K562 (cell line): ENCODE measurements at regions not wholly inside any gene's neighbourhood (a gene's known extent, or its start where the extent isn't known, plus 50 kb on each side); places are given as distances from the start of the nearest gene placed in this dataset.

Experiments used
- ATAC-seq: fragments of 200-7000 bp; cut with Tn5 transposase; 3 replicates; pipeline ENCODE4 v1.9.1; 2020; ENCODE audit warnings: moderate library complexity
- BruUV-seq: library from RNA; stranded (reverse); fragments of 400-500 nt; replicated peaks from 2 replicates; lab custom pipeline; 2021; lab: Mats Ljungman, UMichigan
- CTCF ChIA-PET: fragments of 300-600 bp; formaldehyde crosslinking; extraction: SDS; loops from one replicate; lab custom pipeline; 2021; ENCODE audit warnings: low intra/inter-chr PET ratio; lab: Yijun Ruan, JAX
- POLR2A ChIA-PET: fragments of 300-600, 350-650 bp; sonication (Branson Sonifier 250); formaldehyde crosslinking; extraction: SDS; loops from one replicate; lab custom pipeline; 2021; ENCODE audit warnings: antibody characterized with exemption, inconsistent platforms; lab: Yijun Ruan, JAX
- DNase-seq, 4 experiments: peaks; one replicate each; pipeline versions ENCODE4 v3.0.0 to v3.0.0-alpha.2; 2011 to 2018; ENCODE audit warnings: low spot score in 3 of 4, mixed read lengths in 3 of 4; ENCODE audit errors: extremely low read depth in 1 of 4
- FAIRE-seq: peaks from 2 replicates; lab custom pipeline; 2011; peaks lifted over from hg19 to GRCh38; lab: Jason Lieb, UNC
- H2AFZ ChIP-seq: 2 replicates; pipeline ENCODE4 v1.6.0; 2011; ENCODE audit warnings: low read depth, low read length, control low read depth, inconsistent platforms
- H3K27ac ChIP-seq: fragments of 200-600 bp; 3 replicates; pipeline ENCODE4 v1.8.0; 2011; ENCODE audit warnings: low read depth, mild to moderate bottlenecking, control low read depth, inconsistent platforms, low read length, moderate library complexity, mixed read lengths; ENCODE audit errors: extremely low read depth
- H3K27me3 ChIP-seq, 2 experiments: fragments of 300-600 bp in 1 of 2; 2 replicates in 1 of 2; 3 replicates in 1 of 2; pipeline versions ENCODE4 v1.6.0 to v1.8.0; 2011; ENCODE audit warnings: inconsistent platforms in 2 of 2, low read length in 2 of 2, mild to moderate bottlenecking in 1 of 2, mixed read lengths in 1 of 2, moderate library complexity in 1 of 2; ENCODE audit not compliant: control insufficient read depth in 2 of 2, insufficient read depth in 2 of 2
- H3K36me3 ChIP-seq: fragments of 300-600 bp; 3 replicates; pipeline ENCODE4 v1.8.0; 2011; ENCODE audit warnings: mild to moderate bottlenecking, low read length, inconsistent platforms; ENCODE audit not compliant: control insufficient read depth, insufficient read depth
- H3K4me1 ChIP-seq, 2 experiments: fragments of 200-600 bp in 1 of 2; replicated peaks in 1 of 2; 2 replicates in 1 of 2; 3 replicates in 1 of 2; pipeline versions ENCODE4 v1.5.1 to v1.8.0; 2011; ENCODE audit warnings: inconsistent platforms in 2 of 2, low read length in 2 of 2, mild to moderate bottlenecking in 1 of 2, mixed read lengths in 1 of 2, moderate library complexity in 1 of 2; ENCODE audit not compliant: control insufficient read depth in 2 of 2, insufficient read depth in 2 of 2
- H3K4me2 ChIP-seq: 2 replicates; pipeline ENCODE4 v1.6.1; 2011; ENCODE audit warnings: low read length, control low read depth, inconsistent platforms, mixed read lengths; ENCODE audit not compliant: insufficient read depth
- H3K4me3 ChIP-seq: fragments of 200-600 bp; sonication (generic), shearing (Covaris generic); 2 replicates; pipeline ENCODE4 v1.5.1; 2016; ENCODE audit warnings: control low read depth, inconsistent platforms
- H3K79me2 ChIP-seq: fragments of 200-600 bp; 3 replicates; pipeline ENCODE4 v1.8.0; 2011; ENCODE audit warnings: low read length, inconsistent platforms; ENCODE audit not compliant: control insufficient read depth, insufficient read depth
- H3K9ac ChIP-seq, 2 experiments: 2 replicates each; pipeline versions ENCODE4 v1.6.0 to v1.6.1; 2011; ENCODE audit warnings: low read depth in 2 of 2, low read length in 2 of 2, control low read depth in 1 of 2, inconsistent platforms in 1 of 2, mild to moderate bottlenecking in 1 of 2, mixed read lengths in 1 of 2; ENCODE audit not compliant: insufficient read depth in 1 of 2
- H3K9me1 ChIP-seq: one replicate; pipeline ENCODE4 v1.6.0; 2011; ENCODE audit warnings: inconsistent platforms, mild to moderate bottlenecking, low read length, moderate library complexity; ENCODE audit not compliant: control insufficient read depth, insufficient read depth
- H3K9me3 ChIP-seq: replicated peaks from 2 replicates; pipeline ENCODE4 v1.5.1; 2011; ENCODE audit warnings: low read depth, low read length, inconsistent platforms; ENCODE audit not compliant: control insufficient read depth, insufficient read depth
- H4K20me1 ChIP-seq: replicated peaks from 2 replicates; pipeline ENCODE4 v1.6.1; 2011; ENCODE audit warnings: low read length, inconsistent platforms, mixed read lengths; ENCODE audit not compliant: control insufficient read depth, insufficient read depth
- AFF4 ChIP-seq: sonication (generic); formaldehyde crosslinking; IDR thresholded peaks from 2 replicates; pipeline ENCODE4 v1.8.0; 2023; ENCODE audit warnings: mild to moderate bottlenecking, missing genetic modification reagents
- CCNT2 ChIP-seq: IDR thresholded peaks from 2 replicates; pipeline ENCODE4 v1.6.1; 2011; ENCODE audit warnings: borderline replicate concordance, low read depth, mild to moderate bottlenecking, moderate library complexity, mixed read lengths, low read length; ENCODE audit not compliant: insufficient read length; ENCODE audit errors: extremely low read depth
- GTF2F1 ChIP-seq: IDR thresholded peaks from 2 replicates; pipeline ENCODE4 v1.6.1; 2011; ENCODE audit warnings: low read depth, low read length, improper control_type of control experiment
- HMG20A ChIP-seq: fragments of 450-650 bp; formaldehyde crosslinking; conservative IDR thresholded peaks from 2 replicates; pipeline ENCODE4 v1.4.0; 2020; ENCODE audit warnings: mild to moderate bottlenecking, mixed read lengths
- JUND ChIP-seq, 2 experiments: IDR thresholded peaks; 2 replicates in 1 of 2; 3 replicates in 1 of 2; pipeline ENCODE4 v1.6.1; 2011; ENCODE audit warnings: borderline replicate concordance in 2 of 2, low read depth in 2 of 2, low read length in 2 of 2, improper control_type of control experiment in 1 of 2, missing biosample characterization in 1 of 2, missing genetic modification characterization in 1 of 2, missing genetic modification reagents in 1 of 2
- KDM1A ChIP-seq, 2 experiments: fragments of 450-650 bp; IDR thresholded peaks; 2 replicates each; pipeline ENCODE4 v1.6.1; 2016; ENCODE audit warnings: mild to moderate bottlenecking in 2 of 2
- MYC ChIP-seq, 2 experiments: fragments of 250-450 bp in 1 of 2; sonication (Bioruptor Pico) in 1 of 2; IDR thresholded peaks; 2 replicates each; pipeline versions ENCODE4 v1.5.1 to v1.6.1; 2012 to 2021; ENCODE audit warnings: low read depth in 2 of 2, borderline replicate concordance in 1 of 2, improper control_type of control experiment in 1 of 2, low read length in 1 of 2, mild to moderate bottlenecking in 1 of 2, moderate library complexity in 1 of 2
- NCOA1 ChIP-seq: fragments of 450-650 bp; IDR thresholded peaks from 2 replicates; pipeline ENCODE4 v1.6.1; 2016; ENCODE audit warnings: low read depth
- NCOA4 ChIP-seq: fragments of 450-650 bp; IDR thresholded peaks from 2 replicates; pipeline ENCODE4 v1.6.1; 2018; ENCODE audit warnings: mild to moderate bottlenecking; ENCODE audit not compliant: partially characterized antibody
- NR2F6 ChIP-seq: fragments of 450-650 bp; formaldehyde crosslinking; IDR thresholded peaks from 2 replicates; pipeline ENCODE4 v1.4.0; 2020; ENCODE audit warnings: mild to moderate bottlenecking
- NRF1 ChIP-seq, 2 experiments: fragments of 450-650 bp; IDR thresholded peaks in 1 of 2; conservative IDR thresholded peaks in 1 of 2; 2 replicates each; pipeline ENCODE4 v1.6.1; 2014; ENCODE audit warnings: mild to moderate bottlenecking in 2 of 2
- SRF ChIP-seq, 2 experiments: fragments of 250-450, 450-650 bp in 1 of 2; sonication (Bioruptor Pico) in 1 of 2; sonication (generic) in 1 of 2; formaldehyde crosslinking; IDR thresholded peaks; 2 replicates each; pipeline versions ENCODE4 v1.5.0 to v1.5.1; 2020 to 2022; ENCODE audit warnings: mild to moderate bottlenecking in 1 of 2, missing genetic modification reagents in 1 of 2
- ZNF518B ChIP-seq: fragments of 250-450 bp; sonication (Bioruptor Pico); IDR thresholded peaks from 2 replicates; pipeline ENCODE4 v1.5.0; 2021; ENCODE audit warnings: mild to moderate bottlenecking, moderate library complexity
- ZNF830 ChIP-seq: fragments of 250-450 bp; sonication (Bioruptor Pico); IDR thresholded peaks from 2 replicates; pipeline ENCODE4 v1.5.0; 2021; ENCODE audit warnings: mild to moderate bottlenecking
- WGBS: fragments of 100-300 bp; shearing (Covaris generic); methylation state at CpG from one replicate; pipeline ENCODE4 v1.1.6; 2016; ENCODE audit warnings: low coverage, mixed read lengths; ENCODE audit not compliant: insufficient coverage; ENCODE audit errors: missing lambda C conversion rate; 5-methylcytosine and 5-hydroxymethylcytosine counted together
- in situ Hi-C: fragments of 300-500 bp; cut with MboI; formaldehyde crosslinking; loops from 4 replicates; pipeline ENCODE4 v1.15.0; 2018; ENCODE audit warnings: inconsistent platforms, mixed read lengths
- intact Hi-C: fragments of 100-400 bp; cut with micrococcal nuclease; formaldehyde crosslinking; loops from 2 replicates; pipeline ENCODE4 v1.14.2; 2022

GRCh38 chr14:39762576-39763401, 330.6 kb upstream of the FBXO33 start:
- BruUV-seq: no TSS peak
- intact Hi-C loops: no loop called here
- Histone ChIP-seq H3K4me3 (no peak overlapping the region), H4K20me1 (no peaks in the 10 kb centered on the region), H3K4me2 (no peak overlapping the region), H3K9me3 (no peaks in the 10 kb centered on the region), H3K27me3 (no peaks in the 10 kb centered on the region), H2AFZ (no peak overlapping the region), H3K4me1 (no peaks in the 10 kb centered on the region), H3K9ac (no peak overlapping the region), H3K79me2 (no peaks in the 10 kb centered on the region), H3K27ac (no peak overlapping the region), H3K9me1 (no peaks in the 10 kb centered on the region), H3K36me3 (no peaks in the 10 kb centered on the region)
- ChIA-PET POLR2A (no interaction called here), CTCF (no interaction called here)
- in situ Hi-C loops: no loop called here
- WGBS: 0% methylated on average over 9 of the region's 16 CpGs
- ATAC-seq: no peak
- no peak for DNase-seq
- FAIRE-seq: no peak
- TF ChIP-seq ZNF518B (no peak), NR2F6 (CRISPR knock-in tag) (no peak), HMG20A (CRISPR knock-in tag) (no peak), AFF4 (CRISPR knock-in tag) (no peak), CCNT2 (no peak), GTF2F1 (no peak), NCOA1 (no peak), SRF (CRISPR knock-in tag; IDR thresholded peaks at IDR 0.05) (no peak), JUND (IDR thresholded peaks at IDR 0.05; ENCODE audit: borderline replicate concordance, low read depth, low read length) (no peak), JUND (tag; IDR thresholded peaks at IDR 0.05; ENCODE audit: borderline replicate concordance, low read depth, low read length) (no peak), MYC (IDR thresholded peaks at IDR 0.05; ENCODE audit: low read depth, low read length) (no peak), MYC (CRISPR knock-in tag; IDR thresholded peaks at IDR 0.05; ENCODE audit: borderline replicate concordance, low read depth) (no peak), NCOA4 (no peak), ZNF830 (CRISPR knock-in tag) (no peak), NRF1 (conservative IDR thresholded peaks at IDR 0.05 in 1 of 2, IDR thresholded peaks at IDR 0.05 in 1 of 2) (no peak), KDM1A (IDR thresholded peaks at IDR 0.05) (no peak)
